ENCODE measurements at regions not wholly inside any gene's neighbourhood (a gene's known extent, or its start where the extent isn't known, plus 50 kb on each side); places are given as distances from the start of the nearest gene placed in this dataset.

GRCh38 chr2:239605409-239605808 is 204.6 kb upstream of the HDAC4 start:
- H3K27ac Mint-ChIP-seq = no peak overlapping the region
- Histone ChIP-seq H3K4me1 (peaks cover 21% of the 10 kb centered on the region), H3K9me3 (ENCODE audit: low read depth) (no peaks in the 10 kb centered on the region), H3K9ac (no peak overlapping the region), H3F3A (ENCODE audit: low read depth) (peaks cover 12% of the 10 kb centered on the region), H2AFZ (replicated peaks) (no peak overlapping the region), H3K4me2 (no peak overlapping the region), H3K27ac (no peak overlapping the region), H3K79me2 (ENCODE audit: low read depth) (no peaks in the 10 kb centered on the region), H4K20me1 (ENCODE audit: low read depth) (no peaks in the 10 kb centered on the region), H3K4me3 (no peak overlapping the region), H3K27me3 (peaks cover 25% of the 10 kb centered on the region), H3K36me3 (no peaks in the 10 kb centered on the region)
- peaks cover 12% of the 10 kb centered on the region for H3K27me3 Mint-ChIP-seq (ENCODE audit: insufficient read depth, low read depth)
- TF ChIP-seq CTCF (IDR thresholded peaks at IDR 0.05) = no peak
- TF ChIP-seq EZH2phosphoT487 (IDR thresholded peaks at IDR 0.05) = no peak
- TF ChIP-seq EZH2 (IDR thresholded peaks at IDR 0.05) = no peak
- DNase-seq (ENCODE audit: low spot score) = no peak
- no peaks in the 10 kb centered on the region for H3K36me3 Mint-ChIP-seq
- peaks cover 4% of the 10 kb centered on the region for H3K9me3 Mint-ChIP-seq
- H3K4me1 Mint-ChIP-seq = peaks cover 51% of the 10 kb centered on the region
- no peak overlapping the region for H3K4me3 Mint-ChIP-seq

GRCh38 chr2:239604861-239605260 is 204.0 kb upstream of the HDAC4 start:
- H3K27me3 ChIP-seq = peaks cover 30% of the 10 kb centered on the region
- Mint-ChIP-seq H3K4me1 (peaks cover 55% of the 10 kb centered on the region), H3K27me3 (ENCODE audit: insufficient read depth, low read depth) (peaks cover 11% of the 10 kb centered on the region)

GRCh38 chr2:239603411-239604356 is 202.9 kb upstream of the HDAC4 start:
- no peak overlapping the region for H3K4me2 ChIP-seq
- H4K20me1 ChIP-seq (ENCODE audit: low read depth) = no peaks in the 10 kb centered on the region
- no peak overlapping the region for H2AFZ ChIP-seq (replicated peaks)
- no peak overlapping the region for H3K4me3 ChIP-seq
- peaks cover 33% of the 10 kb centered on the region for H3K27me3 ChIP-seq
- no peak overlapping the region for H3K9ac ChIP-seq
- H3K4me1 Mint-ChIP-seq = peaks cover 44% of the 10 kb centered on the region
- DNase-seq (ENCODE audit: low spot score) = no peak
- H3K27me3 Mint-ChIP-seq (ENCODE audit: insufficient read depth, low read depth) = peaks cover 9% of the 10 kb centered on the region
- no peaks in the 10 kb centered on the region for H3K79me2 ChIP-seq (ENCODE audit: low read depth)
- no peak for TF ChIP-seq CTCF (IDR thresholded peaks at IDR 0.05)
- no peak for TF ChIP-seq EZH2phosphoT487 (IDR thresholded peaks at IDR 0.05)
- no peak for TF ChIP-seq EZH2 (IDR thresholded peaks at IDR 0.05)
- no peaks in the 10 kb centered on the region for H3K36me3 ChIP-seq
- H3K4me3 Mint-ChIP-seq = no peak overlapping the region
- H3K4me1 ChIP-seq = peaks cover 21% of the 10 kb centered on the region
- peaks cover 12% of the 10 kb centered on the region for H3F3A ChIP-seq (ENCODE audit: low read depth)
- H3K9me3 Mint-ChIP-seq = peaks cover 4% of the 10 kb centered on the region
- H3K9me3 ChIP-seq (ENCODE audit: low read depth) = no peaks in the 10 kb centered on the region
- H3K27ac ChIP-seq = no peak overlapping the region
- no peaks in the 10 kb centered on the region for H3K36me3 Mint-ChIP-seq
- no peak overlapping the region for H3K27ac Mint-ChIP-seq

More at GRCh38 chr2:239604861-239605260, 204.0 kb upstream of the HDAC4 start:
- H3K4me3 ChIP-seq = no peak overlapping the region
- Mint-ChIP-seq H3K27ac (no peak overlapping the region), H3K36me3 (no peaks in the 10 kb centered on the region), H3K4me3 (no peak overlapping the region), H3K9me3 (peaks cover 4% of the 10 kb centered on the region)
- TF ChIP-seq EZH2phosphoT487 (IDR thresholded peaks at IDR 0.05) (no peak), EZH2 (IDR thresholded peaks at IDR 0.05) (no peak), CTCF (IDR thresholded peaks at IDR 0.05) (no peak)
- DNase-seq (ENCODE audit: low spot score) = no peak
- H3K36me3 ChIP-seq = no peaks in the 10 kb centered on the region
- no peak overlapping the region for H2AFZ ChIP-seq (replicated peaks)
- no peak overlapping the region for H3K27ac ChIP-seq
- no peak overlapping the region for H3K9ac ChIP-seq
- H3F3A ChIP-seq (ENCODE audit: low read depth) = peaks cover 12% of the 10 kb centered on the region
- no peak overlapping the region for H3K4me2 ChIP-seq
- no peaks in the 10 kb centered on the region for H3K9me3 ChIP-seq (ENCODE audit: low read depth)
- no peaks in the 10 kb centered on the region for H4K20me1 ChIP-seq (ENCODE audit: low read depth)
- peaks cover 21% of the 10 kb centered on the region for H3K4me1 ChIP-seq
- H3K79me2 ChIP-seq (ENCODE audit: low read depth) = no peaks in the 10 kb centered on the region

Data from neural progenitor cell (in vitro differentiated cells).